ENCODE measurements at regions not wholly inside any gene's neighbourhood (a gene's known extent, or its start where the extent isn't known, plus 50 kb on each side); places are given as distances from the start of the nearest gene placed in this dataset.

- no peak for TF ChIP-seq POLR2A (IDR thresholded peaks at IDR 0.05)
- no peak for TF ChIP-seq CTCF (IDR thresholded peaks at IDR 0.05)
These were observed 409.6 kb upstream of the PKN2 start for GRCh38 chr1:88274431-88274830.
